IMR-90 (cell line): ENCODE measurements at regions not wholly inside any gene's neighbourhood (a gene's known extent, or its start where the extent isn't known, plus 50 kb on each side); places are given as distances from the start of the nearest gene placed in this dataset.

ENCODE experiments used
- ATAC-seq: fragments of 200-7000 bp; cut with Tn5 transposase; 2 replicates; pipeline ENCODE4 v1.9.1; 2020; ENCODE audit warnings: low read depth, mild to moderate bottlenecking, moderate library complexity
- BruUV-seq: library from RNA; stranded (reverse); fragments of 400-500 nt; replicated peaks from 2 replicates; lab custom pipeline; 2021; lab: Mats Ljungman, UMichigan
- CTCF ChIA-PET: fragments of 300-600 bp; formaldehyde crosslinking; extraction: SDS; loops from one replicate; lab custom pipeline; 2021; ENCODE audit warnings: antibody characterized with exemption; lab: Yijun Ruan, JAX
- POLR2A ChIA-PET: fragments of 300-600 bp; sonication (Branson Sonifier 250); formaldehyde crosslinking; loops from one replicate; lab custom pipeline; 2022; ENCODE audit warnings: antibody characterized with exemption; ENCODE audit not compliant: unreplicated experiment; lab: Charles Lee
- DNase-seq: peaks from one replicate; pipeline ENCODE4 v3.0.0; 2013
- H2AFZ ChIP-seq: replicated peaks from 2 replicates; pipeline ENCODE3; 2013; ENCODE audit warnings: low read length, mild to moderate bottlenecking; ENCODE audit not compliant: poor library complexity
- H2AK5ac ChIP-seq: 2 replicates; pipeline ENCODE4 v1.6.1; 2013; ENCODE audit warnings: low read depth, low read length, inconsistent platforms
- H2AK9ac ChIP-seq: replicated peaks from 2 replicates; pipeline ENCODE3; 2013; ENCODE audit warnings: mild to moderate bottlenecking, low read depth, low read length, moderate library complexity; ENCODE audit not compliant: poor library complexity
- H2BK120ac ChIP-seq: 2 replicates; pipeline ENCODE4 v1.6.1; 2013; ENCODE audit warnings: low read depth, low read length, inconsistent platforms
- H2BK15ac ChIP-seq: 3 replicates; pipeline ENCODE4 v1.6.1; 2013; ENCODE audit warnings: low read depth, low read length, inconsistent platforms
- H2BK20ac ChIP-seq: 2 replicates; pipeline ENCODE4 v1.6.1; 2013; ENCODE audit warnings: low read depth, mild to moderate bottlenecking, inconsistent platforms, low read length, moderate library complexity
- H2BK5ac ChIP-seq: 2 replicates; pipeline ENCODE4 v1.6.1; 2013; ENCODE audit warnings: mild to moderate bottlenecking, low read depth, low read length, inconsistent platforms; ENCODE audit not compliant: poor library complexity, severe bottlenecking
- H3K14ac ChIP-seq: replicated peaks from 2 replicates; pipeline ENCODE4 v1.6.1; 2013; ENCODE audit warnings: low read depth, low read length, inconsistent platforms
- H3K18ac ChIP-seq: 2 replicates; pipeline ENCODE4 v1.6.1; 2013; ENCODE audit warnings: low read depth, low read length, control low read depth
- H3K23ac ChIP-seq: 2 replicates; pipeline ENCODE4 v1.6.1; 2013; ENCODE audit warnings: low read depth, low read length, inconsistent platforms
- H3K27ac ChIP-seq: 2 replicates; pipeline ENCODE4 v1.5.1; 2013; ENCODE audit warnings: mild to moderate bottlenecking, control low read depth, low read length; ENCODE audit not compliant: insufficient read depth
- H3K27me3 ChIP-seq: 2 replicates; pipeline ENCODE4 v1.6.1; 2013; ENCODE audit warnings: low read length; ENCODE audit not compliant: control insufficient read depth, insufficient read depth
- H3K36me3 ChIP-seq: 2 replicates; pipeline ENCODE4 v1.6.1; 2013; ENCODE audit warnings: low read length, mixed read lengths; ENCODE audit not compliant: control insufficient read depth, insufficient read depth
- H3K4ac ChIP-seq: 2 replicates; pipeline ENCODE4 v1.6.1; 2013; ENCODE audit warnings: low read depth, low read length, inconsistent platforms
- H3K4me1 ChIP-seq: 2 replicates; pipeline ENCODE4 v1.6.1; 2013; ENCODE audit warnings: low read length, mixed read lengths; ENCODE audit not compliant: control insufficient read depth, insufficient read depth
- H3K4me2 ChIP-seq: 2 replicates; pipeline ENCODE4 v1.6.1; 2013; ENCODE audit warnings: low read depth, mild to moderate bottlenecking, control low read depth, low read length, moderate library complexity
- H3K4me3 ChIP-seq: 2 replicates; pipeline ENCODE4 v1.5.1; 2013; ENCODE audit warnings: low read depth, mild to moderate bottlenecking, control low read depth, low read length, moderate library complexity; ENCODE audit not compliant: insufficient read depth
- H3K56ac ChIP-seq: 2 replicates; pipeline ENCODE4 v1.6.1; 2013; ENCODE audit warnings: low read length, inconsistent platforms; ENCODE audit not compliant: insufficient read depth; ENCODE audit errors: extremely low read depth
- H3K79me1 ChIP-seq, 2 experiments: 2 replicates each; pipeline ENCODE4 v1.6.1; 2013; ENCODE audit warnings: low read length in 2 of 2, inconsistent platforms in 1 of 2, low read depth in 1 of 2
- H3K9ac ChIP-seq: 2 replicates; pipeline ENCODE4 v1.6.1; 2013; ENCODE audit warnings: low read depth, low read length, control low read depth
- H3K9me1 ChIP-seq: 2 replicates; pipeline ENCODE4 v1.6.1; 2013; ENCODE audit warnings: low read length, inconsistent platforms; ENCODE audit not compliant: insufficient read depth
- H3K9me3 ChIP-seq: 2 replicates; pipeline ENCODE4 v1.6.1; 2013; ENCODE audit warnings: low read length; ENCODE audit not compliant: control insufficient read depth, insufficient read depth
- H4K20me1 ChIP-seq: 2 replicates; pipeline ENCODE4 v1.6.1; 2013; ENCODE audit warnings: low read length, inconsistent platforms; ENCODE audit not compliant: insufficient read depth
- H4K5ac ChIP-seq: 2 replicates; pipeline ENCODE4 v1.6.1; 2013; ENCODE audit warnings: mild to moderate bottlenecking, low read depth, low read length, control low read depth
- H4K8ac ChIP-seq, 2 experiments: 2 replicates each; pipeline ENCODE4 v1.6.1; 2013; ENCODE audit warnings: low read depth in 2 of 2, low read length in 2 of 2, control low read depth in 1 of 2, inconsistent platforms in 1 of 2
- H4K91ac ChIP-seq: 2 replicates; pipeline ENCODE4 v1.6.1; 2013; ENCODE audit warnings: low read depth, low read length, inconsistent platforms; ENCODE audit not compliant: insufficient read depth
- CHD1 ChIP-seq: IDR thresholded peaks from 2 replicates; pipeline ENCODE4 v1.6.1; 2012; ENCODE audit warnings: low read depth, low read length, improper control_type of control experiment
- CTCF ChIP-seq: conservative IDR thresholded peaks from 2 replicates; pipeline ENCODE4 v1.5.1; 2012; ENCODE audit warnings: mild to moderate bottlenecking, low read depth, low read length, improper control_type of control experiment
- FOS ChIP-seq: fragments of 150-350 bp; IDR thresholded peaks from 2 replicates; pipeline ENCODE4 v1.6.1; 2016; ENCODE audit warnings: low read depth, low read length
- MAFK ChIP-seq: IDR thresholded peaks from 2 replicates; pipeline ENCODE4 v1.6.1; 2012; ENCODE audit warnings: low read depth, low read length, improper control_type of control experiment
- NFE2L2 ChIP-seq: fragments of 150-350 bp; IDR thresholded peaks from 2 replicates; pipeline ENCODE4 v1.6.1; 2016; ENCODE audit warnings: low read depth, mild to moderate bottlenecking, low read length
- POLR2A ChIP-seq: IDR thresholded peaks from 2 replicates; pipeline ENCODE4 v1.6.1; 2012; ENCODE audit warnings: mild to moderate bottlenecking, low read depth, low read length
- RCOR1 ChIP-seq: IDR thresholded peaks from 2 replicates; pipeline ENCODE4 v1.6.1; 2012; ENCODE audit warnings: mild to moderate bottlenecking, low read length, improper control_type of control experiment; ENCODE audit not compliant: insufficient replicate concordance
- RFX5 ChIP-seq: IDR thresholded peaks from 2 replicates; pipeline ENCODE4 v1.8.0; 2012; ENCODE audit warnings: low read depth, mild to moderate bottlenecking, low read length, moderate library complexity
- SMC3 ChIP-seq: fragments of 150-350 bp; IDR thresholded peaks from 2 replicates; pipeline ENCODE4 v1.6.1; 2016; ENCODE audit warnings: low read depth, mild to moderate bottlenecking, antibody characterized with exemption, low read length, moderate library complexity
- WGBS, 2 experiments: methylation state at CpG; one replicate each; pipeline versions ENCODE4 v1.1.5 to v1.1.7; 2013; ENCODE audit warnings: missing lambda C conversion rate in 2 of 2; ENCODE audit not compliant: insufficient read length in 1 of 2; ENCODE audit errors: extremely low coverage in 2 of 2; 5-methylcytosine and 5-hydroxymethylcytosine counted together
- dilution Hi-C: fragments of 300-500 bp; cut with HindIII; formaldehyde crosslinking; loops from one replicate; pipeline ENCODE4 v1.14.3; 2018; ENCODE audit warnings: low sequenced_read_pairs; ENCODE audit not compliant: unreplicated experiment
- in situ Hi-C: fragments of 300-500 bp; cut with MboI; formaldehyde crosslinking; loops from 3 replicates; pipeline ENCODE4 v1.14.3; 2019; ENCODE audit warnings: low sequenced_read_pairs, inconsistent platforms, mixed read lengths
- intact Hi-C: fragments of 100-400 bp; cut with micrococcal nuclease; formaldehyde crosslinking; loops from 2 replicates; pipeline ENCODE4 v1.10.0; 2022
- TF ChIP-seq, protein P1 (sequence below): fragments of 150-350 bp; IDR thresholded peaks from 2 replicates; pipeline ENCODE4 v1.6.1; 2017; ENCODE audit warnings: mild to moderate bottlenecking, antibody characterized with exemption, low read length, low read depth

DNA sequence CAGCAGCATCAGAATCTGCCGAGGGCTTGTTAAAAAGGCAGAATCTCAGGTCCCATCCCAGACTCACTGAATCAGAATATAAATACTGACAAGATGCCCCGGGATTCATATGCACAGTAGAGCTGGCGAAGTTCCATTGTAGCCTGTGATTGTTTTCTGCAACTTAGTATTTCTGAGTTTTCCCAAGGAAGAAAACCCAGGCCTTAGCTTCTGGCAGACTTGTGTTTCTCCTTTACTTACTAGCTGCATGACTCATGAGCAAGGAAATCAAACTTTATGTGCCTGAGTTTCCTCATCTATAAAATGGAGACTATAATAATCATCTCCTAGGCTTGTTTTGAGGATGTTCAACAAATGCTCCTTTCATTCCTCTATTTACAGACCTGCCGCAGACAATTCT is 278.5 kb upstream of the PLEKHG7 start:
- no peak for TF ChIP-seq POLR2A
- no peak for TF ChIP-seq CTCF
- no peak for TF ChIP-seq SMC3
- TF ChIP-seq, protein P1, sequence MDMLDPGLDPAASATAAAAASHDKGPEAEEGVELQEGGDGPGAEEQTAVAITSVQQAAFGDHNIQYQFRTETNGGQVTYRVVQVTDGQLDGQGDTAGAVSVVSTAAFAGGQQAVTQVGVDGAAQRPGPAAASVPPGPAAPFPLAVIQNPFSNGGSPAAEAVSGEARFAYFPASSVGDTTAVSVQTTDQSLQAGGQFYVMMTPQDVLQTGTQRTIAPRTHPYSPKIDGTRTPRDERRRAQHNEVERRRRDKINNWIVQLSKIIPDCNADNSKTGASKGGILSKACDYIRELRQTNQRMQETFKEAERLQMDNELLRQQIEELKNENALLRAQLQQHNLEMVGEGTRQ: no peak
- no peak for TF ChIP-seq NFE2L2
- TF ChIP-seq RCOR1: no peak
- TF ChIP-seq CHD1: no peak
- TF ChIP-seq MAFK: no peak
- no peak for TF ChIP-seq FOS
- TF ChIP-seq RFX5: no peak
- POLR2A ChIA-PET: no interaction called here
- ATAC-seq: peak; percentile 49; the same call in 1 of the 2 replicates
- Histone ChIP-seq H4K91ac (no peak overlapping the region), H3K9me3 (no peaks in the 10 kb centered on the region), H3K27ac (no peak overlapping the region), H3K4me3 (no peak overlapping the region), H4K5ac (no peak overlapping the region), H3K27me3 (peaks cover 2% of the 10 kb centered on the region; the same call in 1 of the 2 replicates), H3K36me3 (no peaks in the 10 kb centered on the region), H3K14ac (no peak overlapping the region), H3K23ac (no peak overlapping the region), H4K8ac (no peak overlapping the region), H3K56ac (no peak overlapping the region), H2AK9ac (no peak overlapping the region), H2BK5ac (no peak overlapping the region), H2BK15ac (no peak overlapping the region), H3K4ac (no peak overlapping the region), H3K4me2 (no peak overlapping the region), H2AFZ (no peak overlapping the region), H3K4me1 (no peaks in the 10 kb centered on the region), H2AK5ac (no peak overlapping the region), H3K79me1 (no peaks in the 10 kb centered on the region), H2BK20ac (no peak overlapping the region), H2BK120ac (no peak overlapping the region), H3K9me1 (no peaks in the 10 kb centered on the region), H3K9ac (no peak overlapping the region), H3K18ac (no peak overlapping the region), H4K20me1 (no peaks in the 10 kb centered on the region)
- dilution Hi-C loops: no loop called here
- BruUV-seq: no TSS peak
- WGBS, 2 experiments: no CpG with 5 or more reads among the region's 4 CpGs
- peak; percentile 67 for DNase-seq
- in situ Hi-C loops: no loop called here
- intact Hi-C loops: no loop called here
- CTCF ChIA-PET: no interaction called here
